Liver (tissue), 8 donors: ENCODE measurements at regions not wholly inside any gene's neighbourhood (a gene's known extent, or its start where the extent isn't known, plus 50 kb on each side); places are given as distances from the start of the nearest gene placed in this dataset.

Source experiments
- DNase-seq: peaks from one replicate; pipeline ENCODE4 v3.0.0-alpha.2; 2017; ENCODE audit warnings: low spot score
- H3K27ac ChIP-seq, 2 donors: one replicate each; pipeline ENCODE4 v1.7.0; 2013; ENCODE audit warnings: inconsistent platforms in 2 of 2, low read length in 2 of 2, control low read depth in 1 of 2, low read depth in 1 of 2, mild to moderate bottlenecking in 1 of 2
- H3K27me3 ChIP-seq, 4 donors: one replicate each; pipeline versions ENCODE4 v1.6.1 to v1.7.0; 2013; ENCODE audit warnings: low read length in 3 of 4, inconsistent platforms in 1 of 4, mild to moderate bottlenecking in 1 of 4, moderate library complexity in 1 of 4; ENCODE audit not compliant: control insufficient read depth in 4 of 4, insufficient read depth in 4 of 4
- H3K36me3 ChIP-seq, 4 donors: one replicate each; pipeline versions ENCODE4 v1.6.1 to v1.7.0; 2013; ENCODE audit warnings: low read length in 3 of 4, mild to moderate bottlenecking in 3 of 4, low read depth in 1 of 4, moderate library complexity in 1 of 4; ENCODE audit not compliant: control insufficient read depth in 4 of 4, insufficient read depth in 3 of 4
- H3K4me1 ChIP-seq, 4 donors: one replicate each; pipeline versions ENCODE4 v1.6.1 to v1.7.0; 2013; ENCODE audit warnings: low read length in 3 of 4, mild to moderate bottlenecking in 3 of 4, moderate library complexity in 1 of 4; ENCODE audit not compliant: control insufficient read depth in 4 of 4, insufficient read depth in 4 of 4
- H3K4me3 ChIP-seq, 3 donors: one replicate each; pipeline versions ENCODE4 v1.6.1 to v1.7.0; 2013; ENCODE audit warnings: low read length in 3 of 3, control low read depth in 1 of 3, low read depth in 1 of 3, mild to moderate bottlenecking in 1 of 3
- H3K9ac ChIP-seq, 2 donors: one replicate each; pipeline ENCODE4 v1.7.0; 2013; ENCODE audit warnings: low read length in 2 of 2, mild to moderate bottlenecking in 2 of 2, moderate library complexity in 2 of 2, control low read depth in 1 of 2, low read depth in 1 of 2
- H3K9me3 ChIP-seq, 4 donors: one replicate each; pipeline versions ENCODE4 v1.6.1 to v1.7.0; 2013; ENCODE audit warnings: low read length in 3 of 4; ENCODE audit not compliant: control insufficient read depth in 4 of 4
- EGR1 ChIP-seq, 2 donors: IDR thresholded peaks; 2 replicates each; pipeline ENCODE4 v1.6.1; 2016 to 2018; ENCODE audit warnings: antibody characterized with exemption in 2 of 2, low read depth in 2 of 2
- FOXA1 ChIP-seq: IDR thresholded peaks from 2 replicates; pipeline ENCODE4 v1.6.1; 2016; ENCODE audit warnings: antibody characterized with exemption
- FOXA2 ChIP-seq: IDR thresholded peaks from 2 replicates; pipeline ENCODE4 v1.6.1; 2016; ENCODE audit warnings: antibody characterized with exemption
- GABPA ChIP-seq, 2 donors: IDR thresholded peaks in 1 of 2; conservative IDR thresholded peaks in 1 of 2; 2 replicates each; pipeline ENCODE4 v1.6.1; 2016; ENCODE audit warnings: antibody characterized with exemption in 2 of 2, mild to moderate bottlenecking in 1 of 2, moderate library complexity in 1 of 2
- HNF4A ChIP-seq, 2 donors: conservative IDR thresholded peaks; 2 replicates each; pipeline ENCODE4 v1.6.1; 2016; ENCODE audit warnings: antibody characterized with exemption in 2 of 2, mild to moderate bottlenecking in 2 of 2
- HNF4G ChIP-seq: IDR thresholded peaks from 2 replicates; pipeline ENCODE4 v1.6.1; 2016; ENCODE audit warnings: antibody characterized with exemption
- JUND ChIP-seq, 2 donors: IDR thresholded peaks; 2 replicates each; pipeline ENCODE4 v1.6.1; 2016; ENCODE audit warnings: antibody characterized with exemption in 2 of 2
- NR2F2 ChIP-seq: IDR thresholded peaks from 2 replicates; pipeline ENCODE4 v1.6.1; 2016; ENCODE audit warnings: antibody characterized with exemption
- RAD21 ChIP-seq, 2 donors: IDR thresholded peaks; 2 replicates each; pipeline ENCODE4 v1.6.1; 2016; ENCODE audit warnings: antibody characterized with exemption in 2 of 2, mild to moderate bottlenecking in 2 of 2
- RXRA ChIP-seq, 2 donors: IDR thresholded peaks; 2 replicates each; pipeline ENCODE4 v1.6.1; 2017 to 2018; ENCODE audit warnings: antibody characterized with exemption in 2 of 2, mild to moderate bottlenecking in 1 of 2
- SP1 ChIP-seq: IDR thresholded peaks from 2 replicates; pipeline ENCODE4 v1.6.1; 2018; ENCODE audit warnings: antibody characterized with exemption, mild to moderate bottlenecking
- TAF1 ChIP-seq: conservative IDR thresholded peaks from 2 replicates; pipeline ENCODE4 v1.6.1; 2016; ENCODE audit warnings: antibody characterized with exemption, mild to moderate bottlenecking
- YY1 ChIP-seq: IDR thresholded peaks from 2 replicates; pipeline ENCODE4 v1.6.1; 2016; ENCODE audit warnings: antibody characterized with exemption, mild to moderate bottlenecking
- WGBS: extraction: QIAGEN DNeasy Blood & Tissue Kit; methylation state at CpG from one replicate; pipeline ENCODE4 v1.1.7; 2013; 5-methylcytosine and 5-hydroxymethylcytosine counted together
- TF ChIP-seq, protein P1 (sequence below): IDR thresholded peaks from 2 replicates; pipeline ENCODE4 v1.6.1; 2016; ENCODE audit warnings: antibody characterized with exemption
- TF ChIP-seq, protein P2 (sequence below): IDR thresholded peaks from 2 replicates; pipeline ENCODE4 v1.6.1; 2016; ENCODE audit warnings: antibody characterized with exemption, mild to moderate bottlenecking
- TF ChIP-seq, protein P3 (sequence below): fragments of 150-350 bp; IDR thresholded peaks from 2 replicates; pipeline ENCODE4 v1.5.1; 2017; ENCODE audit warnings: improper control_type of control experiment, low read depth, low read length; ENCODE audit not compliant: missing input control
- TF ChIP-seq, protein P4 (sequence below): IDR thresholded peaks from 2 replicates; pipeline ENCODE4 v1.6.1; 2016; ENCODE audit warnings: antibody characterized with exemption
- donor health status: healthy.
- donor health status: healthy.
- donor health status: healthy.
- donor health status: healthy.
- donor health status: healthy.

DNA sequence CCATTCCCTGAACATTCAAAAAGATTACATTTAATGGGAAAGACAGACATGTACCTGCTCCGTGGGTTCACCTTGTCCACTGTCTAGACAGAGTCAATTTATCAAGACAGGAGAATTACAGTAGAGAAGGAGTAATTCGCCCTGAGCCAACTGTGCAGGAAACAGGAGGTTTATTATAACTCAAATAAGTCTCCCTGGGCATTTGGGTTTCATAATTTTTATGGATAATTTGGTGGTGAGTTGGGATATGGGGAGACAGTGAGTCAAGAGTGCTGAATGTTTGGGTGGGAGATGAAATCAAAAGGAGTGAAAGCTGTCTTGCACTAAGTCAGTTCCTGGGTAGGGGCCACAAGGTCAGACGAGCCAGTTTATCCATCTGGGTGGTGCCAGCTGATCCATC lies 165.9 kb upstream of the NAMPT start:
- whole genome bisulfite sequencing: 92% methylated on average over 3 of the region's 3 CpGs

DNA sequence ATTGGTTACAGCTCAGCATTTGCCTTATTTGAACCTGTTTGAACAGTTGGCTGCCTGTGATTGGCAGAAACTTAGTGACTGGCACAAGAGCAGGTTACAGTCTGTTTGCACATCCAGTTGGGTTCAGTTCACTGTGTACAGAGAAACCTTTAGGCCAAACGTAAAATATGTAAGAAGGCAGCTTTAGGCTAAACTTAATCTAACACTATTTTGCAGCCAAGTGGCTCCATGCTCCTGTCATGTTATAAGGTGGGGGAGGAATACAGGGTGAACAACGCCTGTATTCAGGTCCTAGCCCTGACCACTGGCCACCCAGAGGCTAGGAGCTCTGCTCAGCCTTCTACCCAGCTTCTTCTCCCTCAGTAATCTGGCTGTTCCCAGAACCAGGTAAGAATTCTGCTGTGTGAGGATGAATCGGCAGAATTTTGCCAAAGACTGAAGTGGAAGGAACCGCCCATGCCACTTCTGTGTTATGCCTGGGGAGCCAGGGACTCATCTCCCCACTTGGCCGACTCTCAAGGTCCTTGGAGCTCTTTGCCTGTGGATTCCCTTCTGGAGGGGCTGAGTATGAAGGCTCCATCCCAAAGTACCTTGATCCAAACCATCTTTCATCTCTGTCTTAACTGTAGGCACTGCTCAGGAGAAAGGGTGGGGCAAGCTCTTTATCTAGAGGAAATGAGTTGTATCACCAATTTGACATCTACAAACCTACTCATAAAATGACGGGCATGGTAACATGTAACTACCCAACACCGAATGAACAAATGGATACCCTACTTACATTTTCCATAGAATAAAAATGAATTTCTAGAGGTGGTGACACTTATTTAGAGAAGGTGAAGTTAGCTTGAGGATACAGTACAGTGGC lies 164.4 kb upstream of the NAMPT start:
- H3K9ac ChIP-seq: peak overlapping the region in 1 of 2 donors; percentile 36
- 73% methylated on average over 7 of the region's 7 CpGs for WGBS
- no peaks in the 10 kb centered on the region for H3K9me3 ChIP-seq
- DNase-seq: no peak
- H3K4me3 ChIP-seq: no peak overlapping the region
- no peaks in the 10 kb centered on the region for H3K27me3 ChIP-seq
- peak overlapping the region; percentile 62 to 69 for H3K27ac ChIP-seq
- H3K36me3 ChIP-seq: no peaks in the 10 kb centered on the region
- H3K4me1 ChIP-seq: peaks cover 0 to 9% (median under 1%) of the 10 kb centered on the region in 4 donors
- no peak for TF ChIP-seq EGR1 (IDR thresholded peaks at IDR 0.05; ENCODE audit: low read depth in 2 of 2)
- no peak for TF ChIP-seq JUND (IDR thresholded peaks at IDR 0.05)
- no peak for TF ChIP-seq FOXA1
- TF ChIP-seq, protein P1, sequence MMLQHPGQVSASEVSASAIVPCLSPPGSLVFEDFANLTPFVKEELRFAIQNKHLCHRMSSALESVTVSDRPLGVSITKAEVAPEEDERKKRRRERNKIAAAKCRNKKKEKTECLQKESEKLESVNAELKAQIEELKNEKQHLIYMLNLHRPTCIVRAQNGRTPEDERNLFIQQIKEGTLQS: no peak
- TF ChIP-seq TAF1: no peak
- TF ChIP-seq HNF4G: no peak
- TF ChIP-seq RXRA (IDR thresholded peaks at IDR 0.05): peak; percentile 80 to 85
- TF ChIP-seq SP1: peak; percentile 72
- TF ChIP-seq, protein P2, sequence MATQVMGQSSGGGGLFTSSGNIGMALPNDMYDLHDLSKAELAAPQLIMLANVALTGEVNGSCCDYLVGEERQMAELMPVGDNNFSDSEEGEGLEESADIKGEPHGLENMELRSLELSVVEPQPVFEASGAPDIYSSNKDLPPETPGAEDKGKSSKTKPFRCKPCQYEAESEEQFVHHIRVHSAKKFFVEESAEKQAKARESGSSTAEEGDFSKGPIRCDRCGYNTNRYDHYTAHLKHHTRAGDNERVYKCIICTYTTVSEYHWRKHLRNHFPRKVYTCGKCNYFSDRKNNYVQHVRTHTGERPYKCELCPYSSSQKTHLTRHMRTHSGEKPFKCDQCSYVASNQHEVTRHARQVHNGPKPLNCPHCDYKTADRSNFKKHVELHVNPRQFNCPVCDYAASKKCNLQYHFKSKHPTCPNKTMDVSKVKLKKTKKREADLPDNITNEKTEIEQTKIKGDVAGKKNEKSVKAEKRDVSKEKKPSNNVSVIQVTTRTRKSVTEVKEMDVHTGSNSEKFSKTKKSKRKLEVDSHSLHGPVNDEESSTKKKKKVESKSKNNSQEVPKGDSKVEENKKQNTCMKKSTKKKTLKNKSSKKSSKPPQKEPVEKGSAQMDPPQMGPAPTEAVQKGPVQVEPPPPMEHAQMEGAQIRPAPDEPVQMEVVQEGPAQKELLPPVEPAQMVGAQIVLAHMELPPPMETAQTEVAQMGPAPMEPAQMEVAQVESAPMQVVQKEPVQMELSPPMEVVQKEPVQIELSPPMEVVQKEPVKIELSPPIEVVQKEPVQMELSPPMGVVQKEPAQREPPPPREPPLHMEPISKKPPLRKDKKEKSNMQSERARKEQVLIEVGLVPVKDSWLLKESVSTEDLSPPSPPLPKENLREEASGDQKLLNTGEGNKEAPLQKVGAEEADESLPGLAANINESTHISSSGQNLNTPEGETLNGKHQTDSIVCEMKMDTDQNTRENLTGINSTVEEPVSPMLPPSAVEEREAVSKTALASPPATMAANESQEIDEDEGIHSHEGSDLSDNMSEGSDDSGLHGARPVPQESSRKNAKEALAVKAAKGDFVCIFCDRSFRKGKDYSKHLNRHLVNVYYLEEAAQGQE: no peak
- peak; percentile 26 to 47 for TF ChIP-seq RAD21 (IDR thresholded peaks at IDR 0.05)
- peak; percentile 48 to 59 for TF ChIP-seq HNF4A (conservative IDR thresholded peaks at IDR 0.05)
- TF ChIP-seq GABPA (IDR thresholded peaks at IDR 0.05 in 1 of 2, conservative IDR thresholded peaks at IDR 0.05 in 1 of 2): no peak
- TF ChIP-seq, protein P3, sequence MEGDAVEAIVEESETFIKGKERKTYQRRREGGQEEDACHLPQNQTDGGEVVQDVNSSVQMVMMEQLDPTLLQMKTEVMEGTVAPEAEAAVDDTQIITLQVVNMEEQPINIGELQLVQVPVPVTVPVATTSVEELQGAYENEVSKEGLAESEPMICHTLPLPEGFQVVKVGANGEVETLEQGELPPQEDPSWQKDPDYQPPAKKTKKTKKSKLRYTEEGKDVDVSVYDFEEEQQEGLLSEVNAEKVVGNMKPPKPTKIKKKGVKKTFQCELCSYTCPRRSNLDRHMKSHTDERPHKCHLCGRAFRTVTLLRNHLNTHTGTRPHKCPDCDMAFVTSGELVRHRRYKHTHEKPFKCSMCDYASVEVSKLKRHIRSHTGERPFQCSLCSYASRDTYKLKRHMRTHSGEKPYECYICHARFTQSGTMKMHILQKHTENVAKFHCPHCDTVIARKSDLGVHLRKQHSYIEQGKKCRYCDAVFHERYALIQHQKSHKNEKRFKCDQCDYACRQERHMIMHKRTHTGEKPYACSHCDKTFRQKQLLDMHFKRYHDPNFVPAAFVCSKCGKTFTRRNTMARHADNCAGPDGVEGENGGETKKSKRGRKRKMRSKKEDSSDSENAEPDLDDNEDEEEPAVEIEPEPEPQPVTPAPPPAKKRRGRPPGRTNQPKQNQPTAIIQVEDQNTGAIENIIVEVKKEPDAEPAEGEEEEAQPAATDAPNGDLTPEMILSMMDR: no peak
- peak; percentile 42 for TF ChIP-seq YY1
- TF ChIP-seq, protein P4, sequence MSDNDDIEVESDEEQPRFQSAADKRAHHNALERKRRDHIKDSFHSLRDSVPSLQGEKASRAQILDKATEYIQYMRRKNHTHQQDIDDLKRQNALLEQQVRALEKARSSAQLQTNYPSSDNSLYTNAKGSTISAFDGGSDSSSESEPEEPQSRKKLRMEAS: no peak
- no peak for TF ChIP-seq NR2F2

More for the DNA sequence above, 165.9 kb upstream of the NAMPT start:
- Histone ChIP-seq H3K27me3 (no peaks in the 10 kb centered on the region), H3K4me3 (no peak overlapping the region), H3K4me1 (peaks cover 0 to 9% (median 3%) of the 10 kb centered on the region in 4 donors), H3K9ac (no peak overlapping the region), H3K9me3 (no peaks in the 10 kb centered on the region), H3K27ac (no peak overlapping the region), H3K36me3 (no peaks in the 10 kb centered on the region)
- no peak for DNase-seq
- TF ChIP-seq, protein P4: no peak
- TF ChIP-seq YY1 (no peak), FOXA2 (no peak), SP1 (no peak), EGR1 (IDR thresholded peaks at IDR 0.05; ENCODE audit: low read depth in 2 of 2) (no peak), HNF4G (no peak), GABPA (IDR thresholded peaks at IDR 0.05 in 1 of 2, conservative IDR thresholded peaks at IDR 0.05 in 1 of 2) (no peak), HNF4A (conservative IDR thresholded peaks at IDR 0.05) (no peak), TAF1 (no peak)
- TF ChIP-seq, protein P2: no peak
